Stimulated activated CD4-positive, alpha-beta T cell treated with anti-CD3 and anti-CD28 coated beads, Interleukin-2, amount 100 ng/mL, for 24 hours (primary cell): ENCODE measurements at regions not wholly inside any gene's neighbourhood (a gene's known extent, or its start where the extent isn't known, plus 50 kb on each side); places are given as distances from the start of the nearest gene placed in this dataset.
"Not testable (repeated sequence)": the region's sequence is repeated elsewhere in the genome, so short reads cannot be mapped to it uniquely, and the experiment has no call there.

ENCODE experiments used
- DNase-seq, 2 donors: peaks; one replicate each; pipeline ENCODE4 v3.0.0-alpha.2; 2020

GRCh38 chr5:130549884-130550561 is 615.0 kb downstream of the HINT1 start:
- no peak for DNase-seq

- no peak for DNase-seq
These were observed 618.8 kb downstream of the HINT1 start for GRCh38 chr5:130546211-130546610.

- DNase-seq = no peak
These were observed 619.8 kb downstream of the HINT1 start for GRCh38 chr5:130545291-130545690.

- peak in 1 of 2 donors; percentile 12 for DNase-seq
These were observed 623.3 kb downstream of the HINT1 start for GRCh38 chr5:130541617-130542221.

DNA sequence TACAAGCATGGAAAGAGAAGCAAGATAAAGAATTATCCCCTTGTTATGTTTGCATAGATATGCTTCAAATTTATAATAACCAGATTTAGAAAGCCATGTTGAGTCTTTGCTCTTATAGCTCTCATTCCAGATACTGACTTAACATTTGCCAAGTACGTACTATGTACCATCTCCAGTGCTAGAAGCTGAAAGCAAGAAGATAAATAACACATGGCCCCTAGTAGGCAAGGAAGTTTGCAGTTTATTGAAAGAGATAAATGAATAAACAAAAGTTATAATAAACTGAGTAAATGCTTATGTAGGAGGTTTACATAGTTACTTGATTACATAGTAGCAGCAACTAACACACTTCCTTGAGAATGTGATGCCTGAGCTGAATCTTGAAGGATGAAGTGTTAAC is 628.4 kb downstream of the HINT1 start:
- DNase-seq = no peak

GRCh38 chr5:130532786-130533185 is 628.5 kb downstream of the CHSY3 start:
- no peak for DNase-seq

DNA sequence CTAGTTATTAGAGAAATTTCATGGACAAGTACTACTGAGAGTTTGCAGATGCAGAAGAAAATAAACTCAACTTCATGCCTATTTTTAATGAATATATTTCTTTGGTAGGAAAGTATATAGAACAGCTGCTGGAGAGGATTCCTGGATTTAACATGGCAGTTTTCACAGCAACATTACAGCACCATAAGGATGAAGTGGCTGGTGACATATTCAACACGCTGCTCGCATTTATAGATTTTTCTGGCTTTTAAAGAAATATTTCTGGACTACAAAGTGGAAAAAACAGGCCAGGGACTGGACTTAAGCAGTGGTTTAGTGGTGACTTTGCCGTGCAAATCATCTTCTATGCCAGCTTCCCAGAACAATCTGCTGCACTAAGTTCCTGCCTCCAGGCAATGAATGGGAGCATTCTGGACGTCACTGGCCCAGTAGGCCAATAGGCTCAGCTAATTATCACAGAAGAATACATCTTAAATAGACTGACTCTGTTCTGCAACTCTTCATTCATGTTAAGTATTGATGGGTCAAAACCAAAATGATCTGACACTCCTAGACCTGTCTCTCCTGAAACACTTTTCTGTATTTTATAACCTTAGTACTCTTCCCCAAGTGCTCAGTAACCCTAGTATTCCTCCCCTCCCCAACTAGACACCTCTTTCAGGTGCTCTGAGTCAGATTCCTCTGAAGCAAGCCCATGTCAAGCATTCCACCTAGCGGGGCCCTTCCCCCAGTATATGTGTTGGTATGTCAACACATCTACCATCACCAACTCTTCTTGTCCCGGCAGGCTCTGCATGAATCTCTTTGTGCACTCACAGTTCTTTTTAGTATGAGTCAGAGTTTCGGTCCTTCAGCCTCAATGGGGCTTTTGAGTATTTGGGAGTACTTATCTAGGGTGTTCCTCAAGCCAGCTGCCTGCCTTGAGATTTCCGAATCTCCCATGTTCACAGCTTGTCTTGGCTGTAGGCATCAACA is 625.5 kb downstream of the CHSY3 start:
- no peak for DNase-seq

DNA sequence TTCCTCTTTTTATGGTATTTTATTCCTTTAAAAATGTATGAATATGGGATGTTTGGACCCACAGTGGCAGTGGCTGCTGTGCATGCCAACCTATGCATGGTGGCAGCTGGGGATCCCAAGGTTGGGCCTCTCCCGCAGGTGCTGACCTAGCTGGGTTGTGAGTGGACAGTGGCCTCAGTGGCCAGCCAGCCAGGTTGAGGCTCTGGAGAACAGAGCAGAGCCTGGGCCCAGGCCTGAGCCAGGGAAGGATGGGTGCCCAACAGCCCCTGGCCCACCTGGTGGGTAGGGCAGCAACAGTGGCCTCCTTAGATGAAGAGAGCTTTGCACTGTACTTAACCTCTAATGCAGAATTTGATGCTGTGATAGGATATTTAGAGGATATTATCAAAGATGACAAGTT is 624.8 kb downstream of the CHSY3 start:
- no peak for DNase-seq

DNA sequence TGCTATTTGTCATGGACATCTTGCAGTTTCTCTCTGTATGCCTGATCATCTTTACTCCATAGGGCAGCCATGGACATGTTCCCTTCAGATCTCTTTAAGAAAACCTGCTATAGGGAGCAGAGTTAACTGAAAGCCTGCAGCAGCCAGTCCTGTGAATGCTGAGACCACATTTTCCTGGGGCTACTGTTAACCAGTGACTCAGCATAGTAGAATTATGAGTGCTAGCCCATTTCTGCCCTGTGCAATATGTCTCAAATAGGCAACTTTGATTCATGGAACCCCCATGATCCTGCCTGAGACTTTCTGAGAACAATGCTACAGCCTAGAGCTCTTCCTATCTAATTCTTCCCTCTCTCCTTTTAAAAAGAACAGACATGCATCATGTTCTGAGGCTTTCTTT is 624.2 kb downstream of the CHSY3 start:
- no peak for DNase-seq

- DNase-seq = no peak
These were observed 622.4 kb downstream of the CHSY3 start for GRCh38 chr5:130526708-130527107.

DNA sequence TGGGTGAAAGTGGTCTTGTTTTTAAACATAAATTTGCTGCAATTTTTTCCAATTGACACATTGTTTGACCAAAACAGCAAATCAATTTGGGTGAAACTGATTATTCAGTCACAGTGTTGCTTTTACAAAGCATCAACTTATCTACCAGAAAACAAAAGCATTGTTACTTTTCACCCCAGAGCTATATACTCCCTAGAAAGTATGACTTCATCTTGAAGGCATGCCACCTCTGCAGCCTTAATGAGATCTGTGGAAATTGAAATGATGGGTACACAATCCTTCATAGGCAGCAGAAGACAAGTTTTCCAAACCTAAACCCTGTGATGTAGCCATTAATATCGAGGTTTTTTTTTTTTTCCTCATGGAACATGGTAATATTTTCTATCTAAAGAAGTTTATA is 615.9 kb downstream of the CHSY3 start:
- no peak for DNase-seq

DNA sequence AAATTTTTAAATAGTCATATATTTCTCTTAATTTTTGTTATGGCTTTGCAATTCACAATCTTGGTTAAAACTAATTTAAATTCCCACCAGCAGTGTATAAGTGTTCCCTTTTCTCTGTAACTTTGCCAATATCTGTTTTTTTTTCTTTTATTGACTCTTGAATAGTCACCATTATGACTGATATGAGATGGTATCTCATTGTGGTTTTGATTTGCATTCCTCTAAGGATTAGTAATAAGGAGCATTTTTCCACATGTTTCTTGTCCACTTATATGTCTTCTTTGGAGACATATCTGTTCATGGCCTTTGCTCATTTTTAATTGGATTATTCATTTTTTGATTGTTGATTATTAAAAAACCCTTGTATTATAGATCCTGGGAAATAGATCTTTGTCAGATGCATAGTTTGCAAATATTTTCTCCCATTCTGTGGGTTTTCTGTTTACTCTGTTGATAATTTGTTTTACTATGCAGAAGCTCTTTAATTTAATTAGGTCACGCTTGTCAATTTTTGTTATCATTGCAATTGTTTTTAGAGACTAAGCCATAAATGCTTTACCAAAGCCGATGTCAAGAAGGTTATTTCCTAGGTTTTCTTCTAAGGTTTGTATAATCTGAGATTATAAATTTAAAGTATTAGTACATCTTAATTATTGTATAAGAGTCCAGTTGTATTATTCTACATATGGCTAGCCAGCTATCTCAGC is 610.9 kb downstream of the CHSY3 start:
- no peak for DNase-seq

- no peak for DNase-seq
These were observed 598.4 kb downstream of the CHSY3 start for GRCh38 chr5:130502702-130503101.

DNA sequence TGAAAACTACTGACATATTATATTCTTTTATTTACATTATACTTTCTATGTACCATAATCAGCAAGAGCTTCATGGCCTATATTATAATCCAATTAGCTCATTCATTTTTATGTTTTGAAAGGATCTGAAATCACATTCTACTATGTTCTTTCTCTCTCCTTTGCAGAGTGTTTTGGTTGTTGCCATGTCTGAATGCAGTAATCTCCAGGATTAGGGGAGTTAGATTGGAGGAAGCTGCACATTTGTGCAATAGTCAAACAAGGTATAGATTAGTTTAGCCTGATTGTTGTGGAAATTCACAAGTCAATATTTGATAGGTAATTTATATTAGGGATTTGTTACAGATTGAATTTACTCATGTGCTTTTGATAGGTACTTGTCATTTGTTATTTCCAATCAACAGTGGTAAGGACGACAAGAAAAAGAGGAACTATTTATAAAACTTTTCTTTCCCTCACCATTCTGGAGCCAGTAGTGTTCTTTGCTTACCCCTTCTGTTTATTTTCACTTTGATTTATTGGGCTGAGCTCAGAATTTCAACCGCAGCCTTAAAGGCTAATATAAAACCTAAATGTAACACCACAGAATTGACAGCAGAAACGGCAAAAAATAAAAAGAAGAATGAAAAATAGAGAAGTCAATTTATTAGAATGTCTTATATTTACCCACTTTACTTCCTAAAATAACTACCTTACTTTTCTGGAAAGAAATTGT is 597.0 kb downstream of the CHSY3 start:
- no peak for DNase-seq

- not testable (repeated sequence) for DNase-seq
These were observed 596.2 kb downstream of the CHSY3 start for GRCh38 chr5:130500495-130500894.

DNA sequence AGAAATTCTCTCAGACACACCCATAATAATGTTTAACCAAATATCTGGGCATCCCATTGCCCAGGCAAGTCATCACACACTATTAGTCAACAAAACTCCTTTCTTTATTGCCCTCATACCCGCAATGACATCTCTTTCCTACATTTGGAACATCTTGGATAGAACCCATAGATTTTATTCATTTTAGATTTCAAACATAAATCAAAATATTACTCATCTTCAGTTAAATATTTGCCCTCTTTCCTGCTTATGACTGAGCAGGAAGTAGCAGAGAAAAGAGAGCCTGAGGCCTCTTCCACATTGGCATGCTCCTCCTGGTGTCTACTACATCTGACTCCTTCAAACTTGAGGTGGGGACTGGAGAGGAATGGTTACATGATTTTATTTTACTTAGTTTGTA is 592.0 kb downstream of the CHSY3 start:
- no peak for DNase-seq

DNA sequence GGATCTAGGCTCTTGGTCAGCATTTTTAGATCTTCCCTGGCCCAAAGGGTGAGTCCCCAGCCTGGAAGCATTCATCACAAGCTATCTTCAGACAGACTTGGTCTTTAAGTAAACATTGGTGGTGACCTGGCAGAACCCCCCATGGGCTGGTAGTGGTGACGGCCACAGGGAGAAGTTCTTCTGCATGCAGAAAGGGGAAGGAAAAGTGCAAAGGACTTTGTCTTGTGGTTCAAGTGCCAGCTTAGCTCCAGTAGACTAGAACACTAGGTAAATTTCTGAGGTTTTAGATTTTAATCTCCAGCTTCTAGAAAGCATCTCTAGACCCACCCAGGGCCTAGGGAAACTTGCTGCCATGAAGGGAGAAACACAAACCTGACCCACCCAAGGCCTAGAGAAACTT is 584.0 kb downstream of the CHSY3 start:
- no peak for DNase-seq

DNA sequence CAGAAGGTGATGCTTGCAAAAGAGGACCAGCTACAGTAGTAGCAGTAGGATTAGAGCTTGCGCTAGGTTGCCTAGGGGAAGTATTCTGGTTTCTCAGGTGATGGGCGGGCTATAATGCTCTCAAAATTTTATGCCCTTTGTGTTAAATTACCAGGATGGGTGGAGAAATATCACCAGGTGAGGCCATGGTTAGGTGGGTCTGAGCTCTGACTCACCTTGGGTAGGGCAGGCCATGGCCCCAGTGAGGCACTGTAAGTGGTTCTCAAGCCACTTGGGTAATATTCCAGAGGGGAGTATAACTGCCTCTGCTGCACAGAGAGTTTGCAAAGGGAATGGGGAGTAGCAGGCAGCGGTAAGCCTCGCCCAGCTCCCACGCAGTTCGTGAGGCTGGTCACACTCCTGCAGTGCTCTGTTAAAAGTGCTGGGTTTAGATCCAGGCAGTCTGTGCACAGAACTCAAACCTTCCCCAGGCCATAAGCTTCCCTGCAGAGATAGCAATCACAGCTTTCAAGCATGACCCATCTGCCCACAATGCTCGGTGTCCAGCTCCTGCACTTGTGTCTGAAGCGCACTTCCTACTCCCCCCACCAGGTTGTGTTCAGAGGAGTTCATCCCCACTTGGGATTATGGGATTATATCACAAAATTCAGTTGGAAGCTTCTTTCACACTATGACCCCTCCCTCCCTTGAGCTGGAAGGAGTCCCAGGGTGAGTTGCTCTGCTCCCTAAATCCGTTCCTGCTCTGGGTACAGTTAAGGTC is 575.0 kb downstream of the CHSY3 start:
- no peak for DNase-seq

DNA sequence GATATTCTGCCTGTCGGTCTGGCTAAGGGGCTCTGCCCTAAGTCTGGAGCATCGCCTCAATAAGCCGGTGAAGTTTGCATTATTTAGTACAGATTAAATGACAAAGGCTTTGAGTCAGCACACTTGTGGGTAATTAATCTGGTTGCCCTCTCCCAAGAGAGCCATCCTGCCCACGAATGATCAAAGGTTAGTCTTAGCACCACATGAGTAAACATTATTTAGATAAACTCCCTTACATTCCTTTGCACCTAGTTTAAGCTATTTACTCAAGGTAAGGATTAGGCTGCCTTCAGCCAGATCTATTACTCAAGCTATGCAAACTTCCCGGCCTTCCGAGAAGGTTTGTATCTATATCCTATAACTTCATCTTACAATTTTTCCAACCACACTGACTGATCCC is 572.1 kb downstream of the CHSY3 start:
- DNase-seq = no peak

DNA sequence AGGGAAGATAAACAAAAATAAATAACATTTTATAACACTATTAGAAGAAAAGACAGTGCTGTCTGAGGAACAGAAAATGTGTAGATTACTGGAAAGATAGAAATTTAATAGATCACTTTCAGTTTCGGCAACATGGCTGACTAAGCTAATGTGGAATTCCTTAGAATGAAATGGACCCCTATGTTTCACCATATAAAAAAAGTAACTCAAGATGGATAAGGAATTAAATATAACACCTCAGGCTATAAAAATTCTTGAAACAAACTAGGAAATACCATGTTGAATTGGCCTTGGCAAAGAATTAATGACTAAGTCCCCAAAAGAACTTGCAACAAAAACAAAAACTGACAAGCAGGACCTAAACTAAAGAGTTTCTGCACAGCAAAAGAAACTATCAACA is 558.3 kb downstream of the CHSY3 start:
- no peak for DNase-seq

DNA sequence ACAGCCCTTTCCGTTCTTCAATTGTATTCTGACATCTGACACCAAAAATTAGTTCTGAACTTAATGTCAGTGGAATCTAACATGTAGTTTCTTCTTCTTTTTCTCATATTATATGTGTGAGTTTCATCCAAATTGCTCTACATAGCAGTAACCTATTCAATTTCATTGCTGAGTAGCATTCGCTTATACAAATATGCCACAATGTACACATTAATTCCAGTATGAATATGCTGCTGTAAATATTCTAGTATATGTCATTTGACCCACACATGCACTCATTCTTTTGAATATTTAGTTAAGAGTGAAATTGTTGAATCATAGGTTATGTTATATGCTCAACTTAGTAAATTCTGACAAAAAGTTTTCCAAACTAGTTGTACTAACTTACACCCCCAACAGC is 550.9 kb downstream of the CHSY3 start:
- no peak for DNase-seq

DNA sequence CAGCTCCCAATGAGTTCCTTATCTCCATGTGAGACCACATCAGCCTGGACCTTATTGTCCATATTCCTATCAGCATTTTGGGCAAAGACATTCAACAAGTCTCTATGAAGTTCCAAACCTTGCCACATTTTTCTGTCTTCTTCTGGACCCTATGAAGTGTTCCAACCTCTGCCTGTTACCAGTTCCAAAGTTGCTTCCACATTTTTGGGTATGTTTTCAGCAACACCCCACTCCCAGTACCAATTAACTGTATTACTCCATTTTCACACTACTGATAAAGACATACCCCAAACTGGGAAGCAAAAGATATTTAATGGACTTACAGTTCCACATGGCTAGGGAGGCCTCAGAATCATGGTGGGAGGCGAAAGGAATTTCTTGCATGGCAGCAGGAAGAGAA is 548.5 kb downstream of the CHSY3 start:
- DNase-seq = no peak
